Liver (tissue), 8 donors: ENCODE measurements at regions not wholly inside any gene's neighbourhood (a gene's known extent, or its start where the extent isn't known, plus 50 kb on each side); places are given as distances from the start of the nearest gene placed in this dataset.

ENCODE experiments used
- DNase-seq: peaks from one replicate; pipeline ENCODE4 v3.0.0-alpha.2; 2017; ENCODE audit warnings: low spot score
- H3K27ac ChIP-seq, 2 donors: one replicate each; pipeline ENCODE4 v1.7.0; 2013; ENCODE audit warnings: inconsistent platforms in 2 of 2, low read length in 2 of 2, control low read depth in 1 of 2, low read depth in 1 of 2, mild to moderate bottlenecking in 1 of 2
- H3K27me3 ChIP-seq, 4 donors: one replicate each; pipeline versions ENCODE4 v1.6.1 to v1.7.0; 2013; ENCODE audit warnings: low read length in 3 of 4, inconsistent platforms in 1 of 4, mild to moderate bottlenecking in 1 of 4, moderate library complexity in 1 of 4; ENCODE audit not compliant: control insufficient read depth in 4 of 4, insufficient read depth in 4 of 4
- H3K36me3 ChIP-seq, 4 donors: one replicate each; pipeline versions ENCODE4 v1.6.1 to v1.7.0; 2013; ENCODE audit warnings: low read length in 3 of 4, mild to moderate bottlenecking in 3 of 4, low read depth in 1 of 4, moderate library complexity in 1 of 4; ENCODE audit not compliant: control insufficient read depth in 4 of 4, insufficient read depth in 3 of 4
- H3K4me1 ChIP-seq, 4 donors: one replicate each; pipeline versions ENCODE4 v1.6.1 to v1.7.0; 2013; ENCODE audit warnings: low read length in 3 of 4, mild to moderate bottlenecking in 3 of 4, moderate library complexity in 1 of 4; ENCODE audit not compliant: control insufficient read depth in 4 of 4, insufficient read depth in 4 of 4
- H3K4me3 ChIP-seq, 3 donors: one replicate each; pipeline versions ENCODE4 v1.6.1 to v1.7.0; 2013; ENCODE audit warnings: low read length in 3 of 3, control low read depth in 1 of 3, low read depth in 1 of 3, mild to moderate bottlenecking in 1 of 3
- H3K9ac ChIP-seq, 2 donors: one replicate each; pipeline ENCODE4 v1.7.0; 2013; ENCODE audit warnings: low read length in 2 of 2, mild to moderate bottlenecking in 2 of 2, moderate library complexity in 2 of 2, control low read depth in 1 of 2, low read depth in 1 of 2
- H3K9me3 ChIP-seq, 4 donors: one replicate each; pipeline versions ENCODE4 v1.6.1 to v1.7.0; 2013; ENCODE audit warnings: low read length in 3 of 4; ENCODE audit not compliant: control insufficient read depth in 4 of 4
- EGR1 ChIP-seq, 2 donors: IDR thresholded peaks; 2 replicates each; pipeline ENCODE4 v1.6.1; 2016 to 2018; ENCODE audit warnings: antibody characterized with exemption in 2 of 2, low read depth in 2 of 2
- FOXA1 ChIP-seq: IDR thresholded peaks from 2 replicates; pipeline ENCODE4 v1.6.1; 2016; ENCODE audit warnings: antibody characterized with exemption
- FOXA2 ChIP-seq: IDR thresholded peaks from 2 replicates; pipeline ENCODE4 v1.6.1; 2016; ENCODE audit warnings: antibody characterized with exemption
- GABPA ChIP-seq, 2 donors: IDR thresholded peaks in 1 of 2; conservative IDR thresholded peaks in 1 of 2; 2 replicates each; pipeline ENCODE4 v1.6.1; 2016; ENCODE audit warnings: antibody characterized with exemption in 2 of 2, mild to moderate bottlenecking in 1 of 2, moderate library complexity in 1 of 2
- HNF4A ChIP-seq, 2 donors: conservative IDR thresholded peaks; 2 replicates each; pipeline ENCODE4 v1.6.1; 2016; ENCODE audit warnings: antibody characterized with exemption in 2 of 2, mild to moderate bottlenecking in 2 of 2
- HNF4G ChIP-seq: IDR thresholded peaks from 2 replicates; pipeline ENCODE4 v1.6.1; 2016; ENCODE audit warnings: antibody characterized with exemption
- JUND ChIP-seq, 2 donors: IDR thresholded peaks; 2 replicates each; pipeline ENCODE4 v1.6.1; 2016; ENCODE audit warnings: antibody characterized with exemption in 2 of 2
- NR2F2 ChIP-seq: IDR thresholded peaks from 2 replicates; pipeline ENCODE4 v1.6.1; 2016; ENCODE audit warnings: antibody characterized with exemption
- RAD21 ChIP-seq, 2 donors: IDR thresholded peaks; 2 replicates each; pipeline ENCODE4 v1.6.1; 2016; ENCODE audit warnings: antibody characterized with exemption in 2 of 2, mild to moderate bottlenecking in 2 of 2
- RXRA ChIP-seq, 2 donors: IDR thresholded peaks; 2 replicates each; pipeline ENCODE4 v1.6.1; 2017 to 2018; ENCODE audit warnings: antibody characterized with exemption in 2 of 2, mild to moderate bottlenecking in 1 of 2
- SP1 ChIP-seq: IDR thresholded peaks from 2 replicates; pipeline ENCODE4 v1.6.1; 2018; ENCODE audit warnings: antibody characterized with exemption, mild to moderate bottlenecking
- TAF1 ChIP-seq: conservative IDR thresholded peaks from 2 replicates; pipeline ENCODE4 v1.6.1; 2016; ENCODE audit warnings: antibody characterized with exemption, mild to moderate bottlenecking
- YY1 ChIP-seq: IDR thresholded peaks from 2 replicates; pipeline ENCODE4 v1.6.1; 2016; ENCODE audit warnings: antibody characterized with exemption, mild to moderate bottlenecking
- WGBS: extraction: QIAGEN DNeasy Blood & Tissue Kit; methylation state at CpG from one replicate; pipeline ENCODE4 v1.1.7; 2013; 5-methylcytosine and 5-hydroxymethylcytosine counted together
- TF ChIP-seq, protein P1 (sequence below): fragments of 150-350 bp; IDR thresholded peaks from 2 replicates; pipeline ENCODE4 v1.5.1; 2017; ENCODE audit warnings: improper control_type of control experiment, low read depth, low read length; ENCODE audit not compliant: missing input control
- TF ChIP-seq, protein P2 (sequence below): IDR thresholded peaks from 2 replicates; pipeline ENCODE4 v1.6.1; 2016; ENCODE audit warnings: antibody characterized with exemption, mild to moderate bottlenecking
- TF ChIP-seq, protein P3 (sequence below): IDR thresholded peaks from 2 replicates; pipeline ENCODE4 v1.6.1; 2016; ENCODE audit warnings: antibody characterized with exemption
- TF ChIP-seq, protein P4 (sequence below): IDR thresholded peaks from 2 replicates; pipeline ENCODE4 v1.6.1; 2016; ENCODE audit warnings: antibody characterized with exemption
- TF ChIP-seq, protein P5 (sequence below): IDR thresholded peaks from 2 replicates; pipeline ENCODE4 v1.6.1; 2016; ENCODE audit warnings: antibody characterized with exemption
- donor health status: healthy.
- donor health status: healthy.
- donor health status: healthy.
- donor health status: healthy.
- donor health status: healthy.

DNA sequence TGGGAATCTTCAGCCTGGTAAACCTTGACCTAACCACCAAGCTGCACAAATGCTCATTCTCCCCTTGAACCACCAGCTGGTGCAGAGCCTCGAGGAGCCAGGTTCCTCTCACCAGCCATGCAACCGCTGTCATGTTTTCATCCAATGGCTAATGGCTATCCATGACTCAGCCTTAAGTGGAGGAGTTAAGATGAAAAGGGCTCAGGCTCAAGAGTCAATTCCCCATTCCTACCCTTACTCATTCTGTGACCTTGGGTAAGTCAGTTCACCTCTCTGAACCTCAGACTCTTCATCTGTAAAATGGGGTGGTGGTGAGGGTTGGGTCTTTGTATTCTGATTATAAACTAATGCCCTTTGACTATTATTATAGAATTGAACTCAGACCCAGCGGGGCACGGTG lies 515.6 kb downstream of the SHQ1 start:
- TF ChIP-seq TAF1 (no peak), SP1 (no peak), YY1 (no peak), JUND (IDR thresholded peaks at IDR 0.05) (no peak), NR2F2 (no peak), RXRA (IDR thresholded peaks at IDR 0.05) (no peak), FOXA1 (no peak), GABPA (IDR thresholded peaks at IDR 0.05 in 1 of 2, conservative IDR thresholded peaks at IDR 0.05 in 1 of 2) (no peak), RAD21 (IDR thresholded peaks at IDR 0.05) (no peak), HNF4G (no peak), EGR1 (IDR thresholded peaks at IDR 0.05; ENCODE audit: low read depth in 2 of 2) (no peak), FOXA2 (no peak)
- TF ChIP-seq, protein P1, sequence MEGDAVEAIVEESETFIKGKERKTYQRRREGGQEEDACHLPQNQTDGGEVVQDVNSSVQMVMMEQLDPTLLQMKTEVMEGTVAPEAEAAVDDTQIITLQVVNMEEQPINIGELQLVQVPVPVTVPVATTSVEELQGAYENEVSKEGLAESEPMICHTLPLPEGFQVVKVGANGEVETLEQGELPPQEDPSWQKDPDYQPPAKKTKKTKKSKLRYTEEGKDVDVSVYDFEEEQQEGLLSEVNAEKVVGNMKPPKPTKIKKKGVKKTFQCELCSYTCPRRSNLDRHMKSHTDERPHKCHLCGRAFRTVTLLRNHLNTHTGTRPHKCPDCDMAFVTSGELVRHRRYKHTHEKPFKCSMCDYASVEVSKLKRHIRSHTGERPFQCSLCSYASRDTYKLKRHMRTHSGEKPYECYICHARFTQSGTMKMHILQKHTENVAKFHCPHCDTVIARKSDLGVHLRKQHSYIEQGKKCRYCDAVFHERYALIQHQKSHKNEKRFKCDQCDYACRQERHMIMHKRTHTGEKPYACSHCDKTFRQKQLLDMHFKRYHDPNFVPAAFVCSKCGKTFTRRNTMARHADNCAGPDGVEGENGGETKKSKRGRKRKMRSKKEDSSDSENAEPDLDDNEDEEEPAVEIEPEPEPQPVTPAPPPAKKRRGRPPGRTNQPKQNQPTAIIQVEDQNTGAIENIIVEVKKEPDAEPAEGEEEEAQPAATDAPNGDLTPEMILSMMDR, result no peak
- TF ChIP-seq, protein P2, sequence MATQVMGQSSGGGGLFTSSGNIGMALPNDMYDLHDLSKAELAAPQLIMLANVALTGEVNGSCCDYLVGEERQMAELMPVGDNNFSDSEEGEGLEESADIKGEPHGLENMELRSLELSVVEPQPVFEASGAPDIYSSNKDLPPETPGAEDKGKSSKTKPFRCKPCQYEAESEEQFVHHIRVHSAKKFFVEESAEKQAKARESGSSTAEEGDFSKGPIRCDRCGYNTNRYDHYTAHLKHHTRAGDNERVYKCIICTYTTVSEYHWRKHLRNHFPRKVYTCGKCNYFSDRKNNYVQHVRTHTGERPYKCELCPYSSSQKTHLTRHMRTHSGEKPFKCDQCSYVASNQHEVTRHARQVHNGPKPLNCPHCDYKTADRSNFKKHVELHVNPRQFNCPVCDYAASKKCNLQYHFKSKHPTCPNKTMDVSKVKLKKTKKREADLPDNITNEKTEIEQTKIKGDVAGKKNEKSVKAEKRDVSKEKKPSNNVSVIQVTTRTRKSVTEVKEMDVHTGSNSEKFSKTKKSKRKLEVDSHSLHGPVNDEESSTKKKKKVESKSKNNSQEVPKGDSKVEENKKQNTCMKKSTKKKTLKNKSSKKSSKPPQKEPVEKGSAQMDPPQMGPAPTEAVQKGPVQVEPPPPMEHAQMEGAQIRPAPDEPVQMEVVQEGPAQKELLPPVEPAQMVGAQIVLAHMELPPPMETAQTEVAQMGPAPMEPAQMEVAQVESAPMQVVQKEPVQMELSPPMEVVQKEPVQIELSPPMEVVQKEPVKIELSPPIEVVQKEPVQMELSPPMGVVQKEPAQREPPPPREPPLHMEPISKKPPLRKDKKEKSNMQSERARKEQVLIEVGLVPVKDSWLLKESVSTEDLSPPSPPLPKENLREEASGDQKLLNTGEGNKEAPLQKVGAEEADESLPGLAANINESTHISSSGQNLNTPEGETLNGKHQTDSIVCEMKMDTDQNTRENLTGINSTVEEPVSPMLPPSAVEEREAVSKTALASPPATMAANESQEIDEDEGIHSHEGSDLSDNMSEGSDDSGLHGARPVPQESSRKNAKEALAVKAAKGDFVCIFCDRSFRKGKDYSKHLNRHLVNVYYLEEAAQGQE, result no peak
- TF ChIP-seq, protein P3, sequence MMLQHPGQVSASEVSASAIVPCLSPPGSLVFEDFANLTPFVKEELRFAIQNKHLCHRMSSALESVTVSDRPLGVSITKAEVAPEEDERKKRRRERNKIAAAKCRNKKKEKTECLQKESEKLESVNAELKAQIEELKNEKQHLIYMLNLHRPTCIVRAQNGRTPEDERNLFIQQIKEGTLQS, result no peak
- TF ChIP-seq, protein P4, sequence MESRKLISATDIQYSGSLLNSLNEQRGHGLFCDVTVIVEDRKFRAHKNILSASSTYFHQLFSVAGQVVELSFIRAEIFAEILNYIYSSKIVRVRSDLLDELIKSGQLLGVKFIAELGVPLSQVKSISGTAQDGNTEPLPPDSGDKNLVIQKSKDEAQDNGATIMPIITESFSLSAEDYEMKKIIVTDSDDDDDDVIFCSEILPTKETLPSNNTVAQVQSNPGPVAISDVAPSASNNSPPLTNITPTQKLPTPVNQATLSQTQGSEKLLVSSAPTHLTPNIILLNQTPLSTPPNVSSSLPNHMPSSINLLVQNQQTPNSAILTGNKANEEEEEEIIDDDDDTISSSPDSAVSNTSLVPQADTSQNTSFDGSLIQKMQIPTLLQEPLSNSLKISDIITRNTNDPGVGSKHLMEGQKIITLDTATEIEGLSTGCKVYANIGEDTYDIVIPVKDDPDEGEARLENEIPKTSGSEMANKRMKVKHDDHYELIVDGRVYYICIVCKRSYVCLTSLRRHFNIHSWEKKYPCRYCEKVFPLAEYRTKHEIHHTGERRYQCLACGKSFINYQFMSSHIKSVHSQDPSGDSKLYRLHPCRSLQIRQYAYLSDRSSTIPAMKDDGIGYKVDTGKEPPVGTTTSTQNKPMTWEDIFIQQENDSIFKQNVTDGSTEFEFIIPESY, result no peak
- 93% methylated on average over 4 of the region's 4 CpGs for WGBS
- Histone ChIP-seq H3K4me3 (no peak overlapping the region), H3K4me1 (peaks cover 0 to 3% (median 0%) of the 10 kb centered on the region in 4 donors), H3K27ac (no peak overlapping the region), H3K9ac (no peak overlapping the region), H3K27me3 (no peaks in the 10 kb centered on the region), H3K36me3 (no peaks in the 10 kb centered on the region), H3K9me3 (no peaks in the 10 kb centered on the region)
- DNase-seq, result no peak

DNA sequence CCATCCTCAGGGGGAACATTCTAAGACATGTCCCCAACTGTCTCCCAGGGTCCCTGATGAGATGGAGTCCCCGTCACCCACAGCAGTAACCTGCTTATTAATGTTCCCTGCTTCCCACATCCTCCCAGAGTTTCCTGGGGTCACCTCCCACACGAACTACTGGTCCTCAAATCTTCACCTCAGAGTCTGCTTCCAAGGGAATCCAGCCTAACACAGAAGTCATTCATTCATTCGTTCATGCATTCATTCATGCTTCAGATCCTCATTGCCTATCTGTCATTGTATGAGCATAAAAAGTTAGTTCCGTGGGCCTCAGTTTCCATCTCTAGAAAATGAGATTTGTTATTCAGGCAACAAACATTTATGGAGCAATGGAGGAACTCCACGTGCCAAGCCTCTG lies 516.2 kb downstream of the SHQ1 start:
- 85% methylated on average over 5 of the region's 5 CpGs for WGBS
- Histone ChIP-seq H3K27ac (no peak overlapping the region), H3K4me3 (no peak overlapping the region), H3K27me3 (no peaks in the 10 kb centered on the region), H3K9me3 (no peaks in the 10 kb centered on the region), H3K9ac (no peak overlapping the region), H3K36me3 (no peaks in the 10 kb centered on the region), H3K4me1 (peaks cover 0 to under 1% (median 0%) of the 10 kb centered on the region in 4 donors)
- DNase-seq, result no peak
- TF ChIP-seq SP1, result no peak
- TF ChIP-seq, protein P5, sequence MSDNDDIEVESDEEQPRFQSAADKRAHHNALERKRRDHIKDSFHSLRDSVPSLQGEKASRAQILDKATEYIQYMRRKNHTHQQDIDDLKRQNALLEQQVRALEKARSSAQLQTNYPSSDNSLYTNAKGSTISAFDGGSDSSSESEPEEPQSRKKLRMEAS, result no peak
- TF ChIP-seq, protein P1, result no peak
- TF ChIP-seq, protein P3, result no peak
- TF ChIP-seq FOXA1, result no peak
- TF ChIP-seq NR2F2, result no peak
- TF ChIP-seq JUND (IDR thresholded peaks at IDR 0.05), result no peak
- TF ChIP-seq YY1, result no peak
- no peak for TF ChIP-seq RXRA (IDR thresholded peaks at IDR 0.05)
- no peak for TF ChIP-seq GABPA (IDR thresholded peaks at IDR 0.05 in 1 of 2, conservative IDR thresholded peaks at IDR 0.05 in 1 of 2)
- TF ChIP-seq RAD21 (IDR thresholded peaks at IDR 0.05), result no peak
- TF ChIP-seq HNF4G, result no peak
- no peak for TF ChIP-seq HNF4A (conservative IDR thresholded peaks at IDR 0.05)
- no peak for TF ChIP-seq TAF1
- no peak for TF ChIP-seq EGR1 (IDR thresholded peaks at IDR 0.05; ENCODE audit: low read depth in 2 of 2)
